ENCODE measurements at regions not wholly inside any gene's neighbourhood (a gene's known extent, or its start where the extent isn't known, plus 50 kb on each side); places are given as distances from the start of the nearest gene placed in this dataset.

DNA sequence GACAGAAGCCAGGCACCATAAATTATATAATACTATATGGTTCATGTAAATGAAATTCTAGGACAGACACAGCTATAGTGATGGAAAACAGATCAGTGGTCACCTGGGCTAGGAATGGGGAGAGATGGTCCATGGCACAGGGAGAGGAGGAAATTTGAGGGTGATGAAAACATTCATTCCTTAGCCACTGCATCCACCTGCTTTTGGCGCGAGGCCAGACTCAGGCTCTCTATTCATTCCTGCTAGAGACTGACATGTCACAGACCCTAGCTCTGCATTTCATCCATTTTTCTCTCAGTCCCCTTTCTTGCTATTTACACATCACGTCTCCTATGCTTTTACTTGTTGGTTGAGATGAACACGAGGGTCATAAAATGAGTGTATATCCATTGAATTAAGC lies 628.3 kb upstream of the SLC10A2 start:
- Histone ChIP-seq H3K9me1 (ENCODE audit: insufficient read depth, low read length) (no peaks in the 10 kb centered on the region), H3K23ac (ENCODE audit: low read depth, low read length) (no peak overlapping the region), H3K18ac (ENCODE audit: low read depth, low read length) (no peak overlapping the region), H4K20me1 (ENCODE audit: insufficient read depth, low read length) (no peaks in the 10 kb centered on the region), H3K36me3 (ENCODE audit: control insufficient read depth, insufficient read depth, low read length) (no peaks in the 10 kb centered on the region), H2BK20ac (ENCODE audit: low read depth, low read length) (no peak overlapping the region), H2AFZ (replicated peaks; ENCODE audit: low read length, poor library complexity) (no peak overlapping the region), H3K9me3 (ENCODE audit: control insufficient read depth, insufficient read depth, low read length) (peaks cover 6% of the 10 kb centered on the region), H3K79me1 (ENCODE audit: low read depth in 1 of 2, low read length in 2 of 2) (no peaks in the 10 kb centered on the region), H3K56ac (ENCODE audit: extremely low read depth, insufficient read depth, low read length) (no peak overlapping the region), H2BK15ac (ENCODE audit: low read depth, low read length) (no peak overlapping the region), H3K27ac (ENCODE audit: insufficient read depth, low read length) (no peak overlapping the region), H3K14ac (replicated peaks; ENCODE audit: low read depth, low read length) (no peak overlapping the region), H2AK5ac (ENCODE audit: low read depth, low read length) (no peak overlapping the region), H2BK5ac (ENCODE audit: low read depth, low read length, poor library complexity, severe bottlenecking) (no peak overlapping the region), H3K4me3 (ENCODE audit: insufficient read depth, low read depth, low read length) (no peak overlapping the region), H3K9ac (ENCODE audit: low read depth, low read length) (no peak overlapping the region), H2AK9ac (replicated peaks; ENCODE audit: low read depth, low read length, poor library complexity) (no peak overlapping the region), H3K27me3 (ENCODE audit: control insufficient read depth, insufficient read depth, low read length) (no peaks in the 10 kb centered on the region), H2BK120ac (ENCODE audit: low read depth, low read length) (no peak overlapping the region), H4K91ac (ENCODE audit: insufficient read depth, low read depth, low read length) (no peak overlapping the region), H4K5ac (ENCODE audit: low read depth, low read length) (no peak overlapping the region), H3K4ac (ENCODE audit: low read depth, low read length) (no peak overlapping the region), H3K4me2 (ENCODE audit: low read depth, low read length) (no peak overlapping the region), H4K8ac (ENCODE audit: low read depth in 2 of 2, low read length in 2 of 2) (no peak overlapping the region), H3K4me1 (ENCODE audit: control insufficient read depth, insufficient read depth, low read length) (no peaks in the 10 kb centered on the region)
- POLR2A ChIA-PET (ENCODE audit: unreplicated experiment) = no interaction called here
- TF ChIP-seq MAZ (IDR thresholded peaks at IDR 0.05; ENCODE audit: borderline replicate concordance, low read depth, low read length) (no peak), BHLHE40 (IDR thresholded peaks at IDR 0.05; ENCODE audit: low read depth, low read length) (no peak), NFE2L2 (IDR thresholded peaks at IDR 0.05; ENCODE audit: low read depth, low read length) (no peak), RFX5 (IDR thresholded peaks at IDR 0.05; ENCODE audit: low read depth, low read length) (no peak), FOS (IDR thresholded peaks at IDR 0.05; ENCODE audit: low read depth, low read length) (no peak), RCOR1 (IDR thresholded peaks at IDR 0.05; ENCODE audit: insufficient replicate concordance, low read length) (no peak), MXI1 (IDR thresholded peaks at IDR 0.05; ENCODE audit: borderline replicate concordance, low read depth, low read length) (no peak), CEBPB (IDR thresholded peaks at IDR 0.05; ENCODE audit: low read depth, low read length) (no peak), CHD1 (IDR thresholded peaks at IDR 0.05; ENCODE audit: low read depth, low read length) (no peak), MAFK (IDR thresholded peaks at IDR 0.05; ENCODE audit: low read depth, low read length) (no peak)
- TF ChIP-seq, protein P1, sequence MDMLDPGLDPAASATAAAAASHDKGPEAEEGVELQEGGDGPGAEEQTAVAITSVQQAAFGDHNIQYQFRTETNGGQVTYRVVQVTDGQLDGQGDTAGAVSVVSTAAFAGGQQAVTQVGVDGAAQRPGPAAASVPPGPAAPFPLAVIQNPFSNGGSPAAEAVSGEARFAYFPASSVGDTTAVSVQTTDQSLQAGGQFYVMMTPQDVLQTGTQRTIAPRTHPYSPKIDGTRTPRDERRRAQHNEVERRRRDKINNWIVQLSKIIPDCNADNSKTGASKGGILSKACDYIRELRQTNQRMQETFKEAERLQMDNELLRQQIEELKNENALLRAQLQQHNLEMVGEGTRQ (IDR thresholded peaks at IDR 0.05; ENCODE audit: low read depth, low read length) = no peak
- TF ChIP-seq, protein P2, sequence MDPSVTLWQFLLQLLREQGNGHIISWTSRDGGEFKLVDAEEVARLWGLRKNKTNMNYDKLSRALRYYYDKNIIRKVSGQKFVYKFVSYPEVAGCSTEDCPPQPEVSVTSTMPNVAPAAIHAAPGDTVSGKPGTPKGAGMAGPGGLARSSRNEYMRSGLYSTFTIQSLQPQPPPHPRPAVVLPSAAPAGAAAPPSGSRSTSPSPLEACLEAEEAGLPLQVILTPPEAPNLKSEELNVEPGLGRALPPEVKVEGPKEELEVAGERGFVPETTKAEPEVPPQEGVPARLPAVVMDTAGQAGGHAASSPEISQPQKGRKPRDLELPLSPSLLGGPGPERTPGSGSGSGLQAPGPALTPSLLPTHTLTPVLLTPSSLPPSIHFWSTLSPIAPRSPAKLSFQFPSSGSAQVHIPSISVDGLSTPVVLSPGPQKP (IDR thresholded peaks at IDR 0.05; ENCODE audit: borderline replicate concordance, low read depth, low read length) = no peak
- TF ChIP-seq, protein P3, sequence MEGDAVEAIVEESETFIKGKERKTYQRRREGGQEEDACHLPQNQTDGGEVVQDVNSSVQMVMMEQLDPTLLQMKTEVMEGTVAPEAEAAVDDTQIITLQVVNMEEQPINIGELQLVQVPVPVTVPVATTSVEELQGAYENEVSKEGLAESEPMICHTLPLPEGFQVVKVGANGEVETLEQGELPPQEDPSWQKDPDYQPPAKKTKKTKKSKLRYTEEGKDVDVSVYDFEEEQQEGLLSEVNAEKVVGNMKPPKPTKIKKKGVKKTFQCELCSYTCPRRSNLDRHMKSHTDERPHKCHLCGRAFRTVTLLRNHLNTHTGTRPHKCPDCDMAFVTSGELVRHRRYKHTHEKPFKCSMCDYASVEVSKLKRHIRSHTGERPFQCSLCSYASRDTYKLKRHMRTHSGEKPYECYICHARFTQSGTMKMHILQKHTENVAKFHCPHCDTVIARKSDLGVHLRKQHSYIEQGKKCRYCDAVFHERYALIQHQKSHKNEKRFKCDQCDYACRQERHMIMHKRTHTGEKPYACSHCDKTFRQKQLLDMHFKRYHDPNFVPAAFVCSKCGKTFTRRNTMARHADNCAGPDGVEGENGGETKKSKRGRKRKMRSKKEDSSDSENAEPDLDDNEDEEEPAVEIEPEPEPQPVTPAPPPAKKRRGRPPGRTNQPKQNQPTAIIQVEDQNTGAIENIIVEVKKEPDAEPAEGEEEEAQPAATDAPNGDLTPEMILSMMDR (conservative IDR thresholded peaks at IDR 0.05; ENCODE audit: low read depth, low read length) = no peak
- CTCF ChIA-PET = no interaction called here
- WGBS, 2 experiments (ENCODE audit: extremely low coverage in 2 of 2, insufficient read length in 1 of 2) = no CpG with 5 or more reads among the region's 4 CpGs
- BruUV-seq (replicated peaks) = no TSS peak
- dilution Hi-C loops (cut with HindIII; ENCODE audit: low sequenced_read_pairs, unreplicated experiment) (no loop called here), intact Hi-C loops (cut with micrococcal nuclease) (no loop called here), in situ Hi-C loops (cut with MboI; ENCODE audit: low sequenced_read_pairs) (loop anchor here (25.0 kb wide), 1 partner anchor 107 kb away; no protein-coding TSS in a partner anchor)
- ATAC-seq (ENCODE audit: low read depth) (no peak), DNase-seq (no peak)

All from IMR-90 (cell line).